Aorta (tissue), 5 donors: ENCODE measurements at regions not wholly inside any gene's neighbourhood (a gene's known extent, or its start where the extent isn't known, plus 50 kb on each side); places are given as distances from the start of the nearest gene placed in this dataset.

Experiments used
- ATAC-seq: fragments of 200-7000 bp; cut with Tn5 transposase; one replicate; pipeline ENCODE4 v1.9.1; 2022; ENCODE audit warnings: moderate library complexity; ENCODE audit not compliant: low FRiP score
- DNase-seq, 2 donors: peaks; one replicate each; pipeline ENCODE4 v3.0.0-alpha.2; 2020
- H3K27ac ChIP-seq, 2 donors: one replicate each; pipeline ENCODE4 v1.5.1; 2013; ENCODE audit warnings: low read length in 2 of 2, mild to moderate bottlenecking in 2 of 2, moderate library complexity in 2 of 2, control low read depth in 1 of 2, inconsistent platforms in 1 of 2, low read depth in 1 of 2
- H3K27me3 ChIP-seq, 2 donors: one replicate each; pipeline ENCODE4 v1.6.1; 2013; ENCODE audit warnings: control low read depth in 1 of 2, low read length in 1 of 2, mild to moderate bottlenecking in 1 of 2, moderate library complexity in 1 of 2; ENCODE audit not compliant: insufficient read depth in 2 of 2, control insufficient read depth in 1 of 2
- H3K36me3 ChIP-seq, 2 donors: one replicate each; pipeline ENCODE4 v1.6.1; 2013; ENCODE audit warnings: control low read depth in 1 of 2, low read length in 1 of 2, mild to moderate bottlenecking in 1 of 2; ENCODE audit not compliant: insufficient read depth in 2 of 2, control insufficient read depth in 1 of 2
- H3K4me1 ChIP-seq, 2 donors: one replicate each; pipeline ENCODE4 v1.6.1; 2013; ENCODE audit warnings: low read length in 2 of 2, control low read depth in 1 of 2, mild to moderate bottlenecking in 1 of 2, moderate library complexity in 1 of 2; ENCODE audit not compliant: insufficient read depth in 2 of 2, control insufficient read depth in 1 of 2
- H3K4me3 ChIP-seq, 2 donors: one replicate each; pipeline ENCODE4 v1.5.1; 2013; ENCODE audit warnings: low read length in 2 of 2, control low read depth in 1 of 2, mild to moderate bottlenecking in 1 of 2
- H3K9me3 ChIP-seq: one replicate; pipeline ENCODE4 v1.6.1; 2013; ENCODE audit warnings: mild to moderate bottlenecking, low read length; ENCODE audit not compliant: control insufficient read depth
- WGBS, 2 donors: extraction: QIAGEN DNeasy Blood & Tissue Kit; methylation state at CpG; one replicate each; pipeline ENCODE4 v1.1.7; 2013; 5-methylcytosine and 5-hydroxymethylcytosine counted together
- intact Hi-C, 2 donors: fragments of 100-400 bp; cut with DNase I; formaldehyde crosslinking; loops; one replicate each; pipeline versions ENCODE4 v1.14.2 to v1.15.0; 2022
- donor health status: healthy with polysubstance abuse.
- donor health status: Bipolar disorder and iron deficiency.
- donor health status: DM: no; HTN: no; CAD: no.
- donor health status: DM: no; HTN: no; CAD: no.
- donor health status: DM: yes; HTN: yes; CAD: no.

GRCh38 chr15:69586721-69587120 is 134.1 kb downstream of the RPLP1 start:
- intact Hi-C loops: no loop called here
- WGBS, 2 donors: 96 to 98% methylated on average over 9 of the region's 9 CpGs
- no peak for ATAC-seq
- Histone ChIP-seq H3K27me3 (no peaks in the 10 kb centered on the region), H3K4me1 (no peaks in the 10 kb centered on the region), H3K27ac (no peak overlapping the region), H3K9me3 (no peaks in the 10 kb centered on the region), H3K4me3 (no peak overlapping the region), H3K36me3 (no peaks in the 10 kb centered on the region)
- DNase-seq: no peak

GRCh38 chr15:69587723-69588426 is 135.3 kb downstream of the RPLP1 start:
- Histone ChIP-seq H3K27ac (no peak overlapping the region), H3K4me3 (no peak overlapping the region), H3K36me3 (no peaks in the 10 kb centered on the region), H3K9me3 (no peaks in the 10 kb centered on the region), H3K4me1 (no peaks in the 10 kb centered on the region), H3K27me3 (no peaks in the 10 kb centered on the region)
- intact Hi-C loops: no loop called here
- no peak for ATAC-seq
- 82 to 86% methylated on average over 4 of the region's 4 CpGs for WGBS, 2 donors
- no peak for DNase-seq

- Histone ChIP-seq H3K4me1 (no peaks in the 10 kb centered on the region), H3K4me3 (no peak overlapping the region), H3K36me3 (no peaks in the 10 kb centered on the region), H3K9me3 (no peaks in the 10 kb centered on the region), H3K27me3 (no peaks in the 10 kb centered on the region), H3K27ac (no peak overlapping the region)
- intact Hi-C loops: loop anchor here in 1 of 2 donors (10.0 kb wide), 1 partner anchor 205 kb away; no protein-coding TSS in a partner anchor
- ATAC-seq (no peak), DNase-seq (no peak)
- 90% methylated on average over 8 of the region's 8 CpGs for WGBS, 2 donors
Observed at GRCh38 chr15:69590201-69590710, 137.6 kb downstream of the RPLP1 start.

GRCh38 chr15:69590932-69591524 is 138.4 kb downstream of the RPLP1 start:
- no peaks in the 10 kb centered on the region for H3K36me3 ChIP-seq
- DNase-seq (no peak), ATAC-seq (no peak)
- intact Hi-C loops: loop anchor here in 1 of 2 donors (10.0 kb wide), 1 partner anchor 204 kb away; no protein-coding TSS in a partner anchor
- no peaks in the 10 kb centered on the region for H3K27me3 ChIP-seq
- WGBS, 2 donors: 95 to 97% methylated on average over 5 of the region's 5 CpGs
- peaks cover 0 to 4% of the 10 kb centered on the region in 2 donors for H3K4me1 ChIP-seq
- H3K27ac ChIP-seq: no peak overlapping the region
- H3K4me3 ChIP-seq: no peak overlapping the region
- no peaks in the 10 kb centered on the region for H3K9me3 ChIP-seq

GRCh38 chr15:69591905-69592508 is 139.4 kb downstream of the RPLP1 start:
- Histone ChIP-seq H3K4me3 (no peak overlapping the region), H3K27ac (no peak overlapping the region), H3K27me3 (no peaks in the 10 kb centered on the region), H3K9me3 (no peaks in the 10 kb centered on the region), H3K36me3 (no peaks in the 10 kb centered on the region), H3K4me1 (peaks cover 0 to 9% of the 10 kb centered on the region in 2 donors)
- intact Hi-C loops: loop anchor here in 1 of 2 donors (10.0 kb wide), 1 partner anchor 203 kb away; no protein-coding TSS in a partner anchor
- DNase-seq (no peak), ATAC-seq (no peak)
- 87 to 92% methylated on average over 4 of the region's 4 CpGs for WGBS, 2 donors

GRCh38 chr15:69592954-69593353 is 140.3 kb downstream of the RPLP1 start:
- Histone ChIP-seq H3K27ac (no peak overlapping the region), H3K4me1 (peaks cover 0 to 9% of the 10 kb centered on the region in 2 donors), H3K4me3 (no peak overlapping the region), H3K9me3 (no peaks in the 10 kb centered on the region), H3K27me3 (no peaks in the 10 kb centered on the region), H3K36me3 (no peaks in the 10 kb centered on the region)
- DNase-seq (no peak), ATAC-seq (no peak)
- intact Hi-C loops: loop anchor here in 1 of 2 donors (1.0 to 10.0 kb wide), 2 partner anchors 22 to 202 kb away; no protein-coding TSS in a partner anchor
- 54 to 75% methylated on average over 2 of the region's 2 CpGs for WGBS, 2 donors

GRCh38 chr15:69593488-69593887 is 140.9 kb downstream of the RPLP1 start:
- H3K9me3 ChIP-seq: no peaks in the 10 kb centered on the region
- intact Hi-C loops: loop anchor here in 1 of 2 donors (1.0 to 10.0 kb wide), 2 partner anchors 22 to 201 kb away; no protein-coding TSS in a partner anchor
- no peaks in the 10 kb centered on the region for H3K27me3 ChIP-seq
- H3K4me1 ChIP-seq: peaks cover 0 to 9% of the 10 kb centered on the region in 2 donors
- WGBS, 2 donors: 72 to 74% methylated on average over 7 of the region's 7 CpGs
- peak overlapping the region; percentile 59 to 94 for H3K27ac ChIP-seq
- no peak for DNase-seq
- ATAC-seq: no peak
- no peak overlapping the region for H3K4me3 ChIP-seq
- H3K36me3 ChIP-seq: no peaks in the 10 kb centered on the region

- H3K4me1 ChIP-seq: peaks cover 0 to 9% of the 10 kb centered on the region in 2 donors
- no peaks in the 10 kb centered on the region for H3K27me3 ChIP-seq
- no peaks in the 10 kb centered on the region for H3K9me3 ChIP-seq
- intact Hi-C loops: loop anchor here in 1 of 2 donors (1.0 to 10.0 kb wide), 2 partner anchors 21 to 201 kb away; no protein-coding TSS in a partner anchor
- DNase-seq (peak; percentile 88 to 89), ATAC-seq (peak; percentile 74)
- H3K4me3 ChIP-seq: no peak overlapping the region
- WGBS, 2 donors: 4% methylated on average over 24 of the region's 24 CpGs
- no peaks in the 10 kb centered on the region for H3K36me3 ChIP-seq
- peak overlapping the region; percentile 59 to 94 for H3K27ac ChIP-seq
Observed at GRCh38 chr15:69593981-69594966, 141.7 kb downstream of the RPLP1 start.
